Mesothelial cell of epicardium (in vitro differentiated cells): ENCODE measurements at regions not wholly inside any gene's neighbourhood (a gene's known extent, or its start where the extent isn't known, plus 50 kb on each side); places are given as distances from the start of the nearest gene placed in this dataset.

Experiments used
- DNase-seq, 2 experiments: peaks; one replicate each; pipeline ENCODE4 v3.0.0; 2021; ENCODE audit warnings: low spot score in 2 of 2; ENCODE audit not compliant: unreplicated experiment in 2 of 2
- H3K27ac Mint-ChIP-seq: 2 replicates; pipeline ENCODE4 v1.8.0; 2021; ENCODE audit warnings: mixed read lengths
- H3K27me3 Mint-ChIP-seq: 2 replicates; pipeline ENCODE4 v1.8.0; 2021; ENCODE audit warnings: low read depth, mixed read lengths
- H3K36me3 Mint-ChIP-seq: 2 replicates; pipeline ENCODE4 v1.8.0; 2021; ENCODE audit warnings: mixed read lengths
- H3K4me1 Mint-ChIP-seq: 2 replicates; pipeline ENCODE4 v1.8.0; 2021; ENCODE audit warnings: mixed read lengths
- H3K4me3 Mint-ChIP-seq: 2 replicates; pipeline ENCODE4 v1.8.0; 2021; ENCODE audit warnings: mild to moderate bottlenecking, moderate library complexity, mixed read lengths
- H3K9me3 Mint-ChIP-seq: 2 replicates; pipeline ENCODE4 v1.8.0; 2021; ENCODE audit warnings: mixed read lengths
- TF ChIP-seq, protein P1 (sequence below): fragments of 200-600 bp; sonication (generic); IDR thresholded peaks from one replicate; pipeline ENCODE4 v1.5.0; 2021; ENCODE audit warnings: antibody characterized with exemption; ENCODE audit not compliant: unreplicated experiment

DNA sequence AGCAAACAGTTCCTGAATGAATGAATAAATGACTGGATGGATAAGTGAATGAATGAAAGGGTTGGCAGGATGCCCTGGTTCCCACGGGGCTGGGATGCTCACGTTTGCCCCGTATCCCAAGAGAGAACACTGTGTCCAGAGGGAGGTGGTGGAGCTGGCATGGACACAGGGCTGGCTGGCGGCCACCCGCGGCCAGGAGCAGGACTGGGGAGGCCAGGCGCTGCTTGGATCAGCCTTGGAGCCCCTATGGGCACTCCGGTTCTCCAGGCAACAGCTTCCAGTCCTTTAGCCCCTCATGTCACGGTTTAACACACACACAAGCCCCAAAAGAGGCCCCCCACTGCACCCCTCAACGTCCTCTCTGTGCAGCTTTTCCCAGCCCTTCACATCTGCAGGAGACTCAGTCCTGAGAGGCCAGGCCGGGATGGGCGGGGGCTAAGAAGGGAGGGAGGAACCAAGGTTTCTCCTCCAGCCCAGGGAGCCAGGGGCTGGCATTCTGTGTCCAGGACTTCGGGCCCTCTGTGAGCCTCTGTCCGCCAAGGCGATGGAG, 86.0 kb upstream of the ALDH1L1 start:
- Mint-ChIP-seq H3K27ac (peak overlapping the region; percentile 98), H3K4me1 (peaks cover 44% of the 10 kb centered on the region)

GRCh38 chr3:126264952-126265351, 84.6 kb upstream of the ALDH1L1 start:
- Mint-ChIP-seq H3K4me1 (peaks cover 47% of the 10 kb centered on the region), H3K27ac (peak overlapping the region; percentile 93), H3K9me3 (no peaks in the 10 kb centered on the region), H3K27me3 (no peaks in the 10 kb centered on the region), H3K36me3 (no peaks in the 10 kb centered on the region), H3K4me3 (no peak overlapping the region)
- TF ChIP-seq, protein P1, sequence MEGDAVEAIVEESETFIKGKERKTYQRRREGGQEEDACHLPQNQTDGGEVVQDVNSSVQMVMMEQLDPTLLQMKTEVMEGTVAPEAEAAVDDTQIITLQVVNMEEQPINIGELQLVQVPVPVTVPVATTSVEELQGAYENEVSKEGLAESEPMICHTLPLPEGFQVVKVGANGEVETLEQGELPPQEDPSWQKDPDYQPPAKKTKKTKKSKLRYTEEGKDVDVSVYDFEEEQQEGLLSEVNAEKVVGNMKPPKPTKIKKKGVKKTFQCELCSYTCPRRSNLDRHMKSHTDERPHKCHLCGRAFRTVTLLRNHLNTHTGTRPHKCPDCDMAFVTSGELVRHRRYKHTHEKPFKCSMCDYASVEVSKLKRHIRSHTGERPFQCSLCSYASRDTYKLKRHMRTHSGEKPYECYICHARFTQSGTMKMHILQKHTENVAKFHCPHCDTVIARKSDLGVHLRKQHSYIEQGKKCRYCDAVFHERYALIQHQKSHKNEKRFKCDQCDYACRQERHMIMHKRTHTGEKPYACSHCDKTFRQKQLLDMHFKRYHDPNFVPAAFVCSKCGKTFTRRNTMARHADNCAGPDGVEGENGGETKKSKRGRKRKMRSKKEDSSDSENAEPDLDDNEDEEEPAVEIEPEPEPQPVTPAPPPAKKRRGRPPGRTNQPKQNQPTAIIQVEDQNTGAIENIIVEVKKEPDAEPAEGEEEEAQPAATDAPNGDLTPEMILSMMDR, result no peak
- DNase-seq, result no peak

More for the DNA sequence above, 86.0 kb upstream of the ALDH1L1 start:
- Mint-ChIP-seq H3K36me3 (no peaks in the 10 kb centered on the region), H3K27me3 (no peaks in the 10 kb centered on the region), H3K9me3 (no peaks in the 10 kb centered on the region), H3K4me3 (no peak overlapping the region)
- TF ChIP-seq, protein P1, result no peak
- DNase-seq, result no peak

DNA sequence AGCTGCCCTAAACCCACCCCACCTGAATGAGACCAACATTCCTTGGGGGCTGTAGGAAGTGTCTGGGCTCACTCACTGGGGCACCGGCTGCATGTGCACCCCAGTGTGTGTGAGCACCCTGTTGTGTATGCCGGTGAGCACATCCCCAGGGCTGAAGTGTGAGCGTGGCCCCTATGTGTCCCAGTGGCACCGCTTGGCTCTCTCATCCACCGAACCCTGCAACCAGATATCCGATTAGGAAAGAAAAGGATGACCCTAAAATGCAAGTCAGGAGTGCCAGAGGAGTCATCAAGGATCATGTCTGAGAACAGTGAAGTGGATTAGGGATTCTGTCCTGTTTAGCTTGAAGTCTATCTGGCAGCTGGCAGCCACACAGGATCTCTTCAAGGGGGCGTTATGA, 84.0 kb upstream of the ALDH1L1 start:
- Mint-ChIP-seq H3K4me3 (no peak overlapping the region), H3K9me3 (no peaks in the 10 kb centered on the region), H3K36me3 (no peaks in the 10 kb centered on the region), H3K27me3 (no peaks in the 10 kb centered on the region), H3K27ac (peak overlapping the region; percentile 93), H3K4me1 (peaks cover 47% of the 10 kb centered on the region)
- no peak for DNase-seq
- TF ChIP-seq, protein P1, result no peak

- Mint-ChIP-seq H3K4me3 (no peak overlapping the region), H3K36me3 (no peaks in the 10 kb centered on the region), H3K27ac (no peak overlapping the region), H3K4me1 (peaks cover 45% of the 10 kb centered on the region), H3K27me3 (no peaks in the 10 kb centered on the region), H3K9me3 (no peaks in the 10 kb centered on the region)
- no peak for DNase-seq
- TF ChIP-seq, protein P1, result no peak
Measured at GRCh38 chr3:126263971-126264370, 83.6 kb upstream of the ALDH1L1 start.

DNA sequence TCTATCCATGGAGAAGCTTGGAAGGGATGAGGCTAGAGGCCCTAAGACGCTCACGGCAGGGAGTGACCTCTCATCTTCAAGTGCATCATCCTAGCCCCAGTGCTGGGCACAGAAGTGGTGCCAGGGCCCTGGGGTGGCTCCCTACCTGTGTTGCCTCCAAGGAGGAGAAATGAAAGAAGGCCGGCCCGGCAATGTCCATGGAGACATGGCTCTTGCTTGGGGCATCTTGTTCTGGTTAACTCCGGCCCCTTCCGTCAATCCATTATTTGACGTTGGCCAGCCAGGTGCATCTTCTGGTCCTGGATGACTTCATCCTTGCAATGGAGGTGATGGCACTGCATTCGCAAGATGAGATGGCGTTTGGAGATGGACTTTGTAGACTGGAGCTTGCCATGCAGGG, 83.2 kb upstream of the ALDH1L1 start:
- Mint-ChIP-seq H3K9me3 (no peaks in the 10 kb centered on the region), H3K27me3 (no peaks in the 10 kb centered on the region), H3K27ac (no peak overlapping the region), H3K4me3 (no peak overlapping the region), H3K36me3 (no peaks in the 10 kb centered on the region), H3K4me1 (peaks cover 44% of the 10 kb centered on the region)
- no peak for DNase-seq
- TF ChIP-seq, protein P1, result no peak

DNA sequence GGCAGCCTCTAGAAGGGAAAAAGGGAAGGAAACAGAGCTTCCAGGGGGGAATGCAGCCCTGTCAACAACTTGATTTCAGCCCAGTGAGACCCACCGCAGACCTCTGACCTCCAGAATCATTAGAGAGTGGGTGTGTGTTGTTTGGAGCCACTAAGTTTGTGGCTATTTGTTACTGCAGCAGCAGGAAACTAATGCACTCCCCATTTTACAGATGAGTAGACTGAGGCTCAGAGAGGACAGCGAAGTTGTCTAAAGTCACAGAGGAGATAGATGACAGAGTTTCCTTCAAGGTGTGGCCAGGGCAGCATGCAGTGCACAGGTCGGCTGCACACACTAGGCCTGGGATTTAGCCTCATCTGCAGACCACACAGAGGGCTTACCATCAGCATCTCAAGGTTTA, 81.8 kb upstream of the ALDH1L1 start:
- no peaks in the 10 kb centered on the region for H3K9me3 Mint-ChIP-seq
- TF ChIP-seq, protein P1, result no peak
- no peak overlapping the region for H3K4me3 Mint-ChIP-seq
- H3K36me3 Mint-ChIP-seq, result no peaks in the 10 kb centered on the region
- no peaks in the 10 kb centered on the region for H3K27me3 Mint-ChIP-seq
- no peak for DNase-seq
- peaks cover 33% of the 10 kb centered on the region for H3K4me1 Mint-ChIP-seq
- H3K27ac Mint-ChIP-seq, result no peak overlapping the region
